Stomach smooth muscle (tissue), 2 donors: ENCODE measurements at regions not wholly inside any gene's neighbourhood (a gene's known extent, or its start where the extent isn't known, plus 50 kb on each side); places are given as distances from the start of the nearest gene placed in this dataset.

Experiments used
- H3K27ac ChIP-seq: one replicate; pipeline ENCODE4 v1.7.0; 2013; ENCODE audit warnings: mild to moderate bottlenecking, low read length, inconsistent platforms
- H3K27me3 ChIP-seq, 2 donors: one replicate each; pipeline ENCODE4 v1.7.0; 2013; ENCODE audit warnings: low read length in 2 of 2; ENCODE audit not compliant: insufficient read depth in 2 of 2, control insufficient read depth in 1 of 2
- H3K36me3 ChIP-seq, 2 donors: one replicate each; pipeline ENCODE4 v1.7.0; 2013; ENCODE audit warnings: low read length in 2 of 2; ENCODE audit not compliant: control insufficient read depth in 2 of 2, insufficient read depth in 2 of 2
- H3K4me1 ChIP-seq: one replicate; pipeline ENCODE4 v1.7.0; 2013; ENCODE audit warnings: low read length; ENCODE audit not compliant: control insufficient read depth, insufficient read depth
- H3K4me3 ChIP-seq, 2 donors: one replicate each; pipeline ENCODE4 v1.7.0; 2013; ENCODE audit warnings: low read length in 2 of 2
- H3K9ac ChIP-seq, 2 donors: one replicate each; pipeline ENCODE4 v1.7.0; 2013; ENCODE audit warnings: low read length in 2 of 2, mild to moderate bottlenecking in 1 of 2
- H3K9me3 ChIP-seq, 2 donors: one replicate each; pipeline ENCODE4 v1.7.0; 2013; ENCODE audit warnings: low read length in 2 of 2; ENCODE audit not compliant: control insufficient read depth in 2 of 2
- donor health status: healthy.
- donor health status: Pancreatic carcinoma.

DNA sequence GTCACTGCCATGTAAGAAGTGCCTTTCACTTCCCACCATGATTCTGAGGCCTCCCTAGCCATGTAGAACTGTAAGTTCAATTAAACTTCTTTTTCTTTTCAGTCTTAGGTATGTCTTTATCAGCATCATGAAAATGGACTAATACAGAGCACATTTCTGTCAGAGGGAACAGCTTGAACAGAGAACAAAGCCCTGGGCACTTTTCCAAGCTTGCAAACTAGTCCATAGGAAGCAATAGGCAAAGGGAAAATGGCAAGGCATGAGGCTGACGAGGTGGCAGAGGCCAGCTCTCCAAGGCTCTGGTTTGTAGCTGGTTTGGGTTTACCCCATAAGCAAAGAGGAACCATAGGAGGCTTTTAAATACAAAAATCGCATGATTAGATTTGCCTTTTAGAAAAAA, 185.1 kb upstream of the HDDC2 start:
- Histone ChIP-seq H3K9me3 (no peaks in the 10 kb centered on the region), H3K27me3 (no peaks in the 10 kb centered on the region), H3K9ac (no peak overlapping the region), H3K27ac (no peak overlapping the region), H3K36me3 (no peaks in the 10 kb centered on the region), H3K4me3 (no peak overlapping the region), H3K4me1 (no peaks in the 10 kb centered on the region)

DNA sequence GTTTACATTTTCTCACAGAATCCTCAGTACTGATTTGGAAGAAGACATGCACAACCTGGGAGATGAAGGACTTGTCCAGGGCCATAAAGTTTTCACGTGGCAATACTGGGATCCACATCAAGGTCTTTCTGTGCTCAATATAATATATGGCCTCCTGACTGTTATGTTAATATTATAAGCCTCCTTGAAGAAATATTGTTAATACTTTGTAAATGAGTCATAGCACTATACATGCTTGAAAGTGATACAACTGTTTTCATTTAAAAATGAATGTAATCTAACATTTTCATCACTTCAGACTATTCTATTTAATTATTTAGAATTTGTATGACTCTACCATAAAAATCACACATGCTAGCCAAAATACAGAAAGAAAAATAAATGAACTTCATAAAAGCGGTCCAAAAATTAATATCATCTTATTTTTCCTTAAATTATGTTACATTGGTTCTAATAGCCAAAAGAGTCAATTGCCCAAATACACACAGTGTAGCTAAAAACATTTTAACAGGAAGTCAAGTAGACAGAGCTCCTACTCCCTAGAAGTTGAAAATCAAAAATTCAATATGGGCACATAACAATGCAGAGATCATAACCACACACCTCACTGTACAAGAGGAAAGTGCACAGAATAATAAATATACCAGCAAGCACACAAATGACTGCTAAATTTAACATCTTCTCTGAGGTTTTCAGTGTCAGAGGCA, 188.0 kb upstream of the HDDC2 start:
- Histone ChIP-seq H3K27me3 (no peaks in the 10 kb centered on the region), H3K9me3 (no peaks in the 10 kb centered on the region), H3K27ac (no peak overlapping the region), H3K36me3 (no peaks in the 10 kb centered on the region), H3K4me3 (no peak overlapping the region), H3K4me1 (no peaks in the 10 kb centered on the region), H3K9ac (no peak overlapping the region)

DNA sequence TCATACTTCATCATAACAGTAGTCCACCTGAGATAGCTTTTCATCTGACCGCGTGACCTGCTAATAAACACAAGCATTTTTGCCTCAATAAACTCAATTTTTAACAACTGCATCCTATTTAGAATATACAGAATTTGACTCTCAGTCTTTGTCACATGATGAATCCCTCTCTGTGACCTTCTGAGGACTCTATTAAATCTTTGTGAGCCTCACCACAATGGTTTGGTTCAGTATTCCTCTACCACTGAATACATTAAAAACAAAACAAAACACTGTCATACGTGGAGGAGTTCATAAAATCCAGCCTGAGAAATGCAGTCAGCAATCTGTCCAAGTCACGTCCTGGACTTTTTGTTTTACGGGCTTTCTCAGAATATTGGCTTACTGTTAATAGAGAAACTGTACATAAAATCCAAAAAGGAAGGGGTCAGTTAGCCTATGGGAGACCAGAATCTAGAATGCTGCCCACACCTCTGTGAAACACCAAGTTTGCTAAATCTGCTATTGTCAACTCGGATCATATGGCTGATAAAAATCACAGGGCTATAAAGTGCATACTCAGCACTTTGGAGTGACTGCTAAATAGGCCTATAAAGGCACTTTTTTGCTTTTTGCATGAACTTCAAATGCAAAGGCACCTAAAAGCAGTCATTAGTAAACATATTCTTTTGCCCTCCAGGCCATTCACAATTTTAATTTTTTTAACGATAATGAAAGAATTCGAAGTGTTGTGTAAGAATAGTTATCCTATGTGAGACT, 190.3 kb upstream of the HDDC2 start:
- H3K9me3 ChIP-seq = no peaks in the 10 kb centered on the region
- no peak overlapping the region for H3K4me3 ChIP-seq
- H3K4me1 ChIP-seq = no peaks in the 10 kb centered on the region
- no peaks in the 10 kb centered on the region for H3K27me3 ChIP-seq
- no peaks in the 10 kb centered on the region for H3K36me3 ChIP-seq
- H3K9ac ChIP-seq = no peak overlapping the region
- H3K27ac ChIP-seq = no peak overlapping the region

DNA sequence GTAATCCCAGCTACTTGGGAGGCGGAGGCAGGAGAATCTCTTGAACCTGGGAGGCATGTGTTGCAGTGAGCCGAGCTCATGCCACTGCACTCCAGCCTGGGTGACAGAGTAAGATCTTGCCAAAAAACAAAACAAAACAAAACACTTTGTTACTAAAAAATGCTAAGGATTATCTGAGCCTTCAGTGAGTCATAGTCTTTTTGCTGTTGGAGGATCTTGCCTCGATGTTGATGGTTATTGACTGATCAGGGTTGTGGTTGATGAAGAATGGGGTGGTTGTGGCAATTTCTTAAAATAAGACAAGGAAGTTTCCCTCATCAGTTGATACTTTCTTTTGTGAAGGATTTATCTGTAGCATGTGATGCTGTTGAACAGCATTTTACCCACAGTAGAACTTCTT, 196.8 kb upstream of the HDDC2 start:
- H3K27ac ChIP-seq = no peak overlapping the region
- no peaks in the 10 kb centered on the region for H3K9me3 ChIP-seq
- no peaks in the 10 kb centered on the region for H3K27me3 ChIP-seq
- H3K4me3 ChIP-seq = no peak overlapping the region
- no peaks in the 10 kb centered on the region for H3K36me3 ChIP-seq
- no peak overlapping the region for H3K9ac ChIP-seq
- H3K4me1 ChIP-seq = no peaks in the 10 kb centered on the region

DNA sequence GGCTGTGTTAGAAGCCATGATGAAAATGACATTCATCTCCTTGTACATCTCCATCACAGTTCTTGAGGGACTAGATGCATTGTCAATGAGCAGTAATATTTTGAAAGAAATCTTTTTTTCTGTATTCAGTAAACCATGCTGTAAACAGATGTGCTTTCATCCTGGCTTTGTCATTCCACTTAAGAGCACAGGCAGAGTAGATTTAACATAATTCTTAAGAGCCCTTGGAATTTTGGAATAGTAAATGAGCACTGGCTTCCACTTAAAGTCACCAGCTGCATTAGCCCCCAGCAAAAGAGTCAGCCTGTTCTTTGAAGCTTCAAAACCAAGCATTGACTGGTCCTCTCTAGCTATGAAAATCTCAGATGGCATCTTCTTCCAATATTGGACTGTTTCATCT, 197.8 kb upstream of the HDDC2 start:
- Histone ChIP-seq H3K4me1 (no peaks in the 10 kb centered on the region), H3K9ac (no peak overlapping the region), H3K9me3 (no peaks in the 10 kb centered on the region), H3K27ac (no peak overlapping the region), H3K27me3 (no peaks in the 10 kb centered on the region), H3K36me3 (no peaks in the 10 kb centered on the region), H3K4me3 (no peak overlapping the region)

DNA sequence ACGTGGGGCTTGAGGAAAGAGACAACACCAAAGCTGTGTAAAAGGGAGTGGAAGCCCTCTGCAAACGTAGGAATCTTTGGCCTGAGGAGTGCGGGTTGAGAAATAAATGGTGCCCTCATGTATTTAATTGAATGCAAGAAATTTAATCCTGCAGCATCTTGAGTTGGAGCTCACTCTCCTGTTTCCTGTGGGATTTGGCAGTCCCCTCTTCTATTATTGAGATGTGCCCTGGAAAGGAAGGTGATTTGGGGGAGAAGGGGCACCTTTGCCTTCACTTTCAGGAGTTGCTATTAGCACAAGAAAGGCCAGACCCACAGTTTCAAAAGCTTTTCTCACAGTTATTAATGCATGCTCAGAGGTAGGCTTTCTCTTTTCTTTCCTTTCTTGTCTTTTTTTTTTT, 201.4 kb upstream of the HDDC2 start:
- Histone ChIP-seq H3K4me3 (no peak overlapping the region), H3K9me3 (no peaks in the 10 kb centered on the region), H3K9ac (no peak overlapping the region), H3K27me3 (no peaks in the 10 kb centered on the region), H3K36me3 (no peaks in the 10 kb centered on the region), H3K27ac (no peak overlapping the region), H3K4me1 (no peaks in the 10 kb centered on the region)

DNA sequence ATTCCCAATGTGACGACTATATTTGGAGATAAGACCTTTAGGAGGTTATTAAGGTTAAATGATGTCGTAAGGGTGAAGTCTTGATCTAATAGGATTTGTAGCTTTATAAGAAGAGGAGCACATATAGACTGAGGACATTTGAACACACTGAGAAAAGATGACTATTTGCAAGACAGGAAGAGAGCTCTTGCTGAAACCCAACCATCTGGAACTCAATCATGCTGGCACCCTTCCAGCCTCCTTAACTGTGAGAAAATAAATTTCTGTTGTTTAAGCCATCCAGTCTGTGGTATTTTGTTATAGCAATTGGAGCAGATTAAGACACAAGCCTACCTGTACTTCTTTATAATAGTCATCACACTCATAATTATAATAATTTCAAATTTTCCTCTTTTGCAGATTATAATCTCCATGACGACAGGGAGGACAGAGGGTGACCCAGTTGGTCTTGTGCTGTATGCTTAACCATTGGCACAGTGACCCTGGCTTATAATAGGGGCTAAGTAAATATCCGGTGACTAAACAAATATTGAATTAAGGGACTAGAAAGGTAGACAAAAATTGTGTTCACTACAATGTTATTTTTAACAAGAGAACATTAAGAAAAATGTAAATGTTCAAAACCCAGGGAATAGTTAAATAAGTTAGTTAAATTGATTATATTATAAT, 206.4 kb upstream of the HDDC2 start:
- Histone ChIP-seq H3K9me3 (no peaks in the 10 kb centered on the region), H3K36me3 (no peaks in the 10 kb centered on the region), H3K4me1 (no peaks in the 10 kb centered on the region), H3K4me3 (no peak overlapping the region), H3K27me3 (no peaks in the 10 kb centered on the region), H3K9ac (no peak overlapping the region), H3K27ac (no peak overlapping the region)

DNA sequence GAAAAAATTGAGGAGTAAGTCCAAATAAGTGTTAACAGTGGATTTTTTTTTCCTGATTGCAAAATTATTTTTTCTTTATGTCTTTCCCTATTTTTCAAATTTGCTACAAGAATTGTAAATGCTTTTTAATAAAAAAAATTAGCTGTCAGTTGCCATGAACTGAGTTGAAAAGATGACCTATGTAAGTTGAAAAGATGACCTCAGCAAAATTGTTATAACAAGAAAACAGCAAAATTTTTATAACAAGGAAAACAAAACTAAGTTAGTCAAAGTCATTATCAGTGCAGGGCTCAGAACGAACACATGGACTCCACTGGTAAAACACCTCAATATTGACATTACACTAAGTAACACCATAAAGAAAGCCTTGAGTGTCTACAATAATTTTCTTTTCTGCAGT, 207.0 kb upstream of the HDDC2 start:
- no peak overlapping the region for H3K4me3 ChIP-seq
- H3K9me3 ChIP-seq = no peaks in the 10 kb centered on the region
- H3K27me3 ChIP-seq = no peaks in the 10 kb centered on the region
- H3K4me1 ChIP-seq = no peaks in the 10 kb centered on the region
- H3K9ac ChIP-seq = no peak overlapping the region
- no peaks in the 10 kb centered on the region for H3K36me3 ChIP-seq
- no peak overlapping the region for H3K27ac ChIP-seq

DNA sequence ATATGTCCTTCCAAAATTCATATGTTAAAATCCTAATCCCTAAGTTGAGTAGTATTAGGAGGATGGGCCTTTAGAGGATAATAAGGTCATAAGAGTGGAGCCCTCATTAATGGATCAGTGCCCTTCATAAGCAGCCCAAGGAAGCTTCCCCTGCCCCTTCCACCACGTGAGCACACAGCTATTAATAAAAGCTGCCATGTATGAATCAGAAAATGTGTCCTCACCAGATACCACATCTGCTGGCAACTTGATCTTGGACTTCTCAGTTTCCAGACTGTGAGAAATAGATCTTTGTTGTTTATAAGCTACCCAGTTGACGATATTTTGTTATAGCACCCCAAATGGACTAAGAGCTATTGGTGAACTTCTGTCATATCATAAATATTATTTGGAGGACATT, 207.7 kb upstream of the HDDC2 start:
- H3K27me3 ChIP-seq = no peaks in the 10 kb centered on the region
- no peaks in the 10 kb centered on the region for H3K4me1 ChIP-seq
- no peaks in the 10 kb centered on the region for H3K36me3 ChIP-seq
- no peak overlapping the region for H3K4me3 ChIP-seq
- H3K27ac ChIP-seq = no peak overlapping the region
- no peak overlapping the region for H3K9ac ChIP-seq
- H3K9me3 ChIP-seq = no peaks in the 10 kb centered on the region

DNA sequence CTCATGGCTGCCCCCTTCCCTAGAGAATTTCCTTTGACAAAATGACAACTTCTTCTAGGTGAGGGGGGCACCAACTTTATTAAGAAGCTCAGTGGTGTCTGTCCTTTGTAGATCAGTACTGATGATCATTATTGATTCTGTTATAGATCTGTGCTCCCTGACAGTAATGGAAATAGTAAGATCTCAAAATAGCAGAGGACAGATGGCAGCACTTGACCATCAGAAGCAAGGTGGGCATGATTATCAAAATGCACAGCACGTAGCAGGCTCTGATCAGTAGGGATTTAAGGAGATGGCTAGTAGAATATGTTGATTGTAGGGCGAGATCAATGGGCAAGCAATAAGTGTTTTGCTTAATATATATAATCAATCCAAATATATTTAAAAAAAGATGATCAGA, 208.6 kb upstream of the HDDC2 start:
- H3K4me1 ChIP-seq = no peaks in the 10 kb centered on the region
- no peaks in the 10 kb centered on the region for H3K27me3 ChIP-seq
- no peak overlapping the region for H3K4me3 ChIP-seq
- no peaks in the 10 kb centered on the region for H3K9me3 ChIP-seq
- H3K36me3 ChIP-seq = no peaks in the 10 kb centered on the region
- H3K9ac ChIP-seq = no peak overlapping the region
- no peak overlapping the region for H3K27ac ChIP-seq
